Right atrium auricular region (tissue), 2 donors: ENCODE measurements at regions not wholly inside any gene's neighbourhood (a gene's known extent, or its start where the extent isn't known, plus 50 kb on each side); places are given as distances from the start of the nearest gene placed in this dataset.
"Not testable (repeated sequence)": the region's sequence is repeated elsewhere in the genome, so short reads cannot be mapped to it uniquely, and the experiment has no call there.

ENCODE experiments used
- DNase-seq: peaks from one replicate; pipeline ENCODE4 v3.0.0-alpha.2; 2019; ENCODE audit warnings: low spot score
- H3K27ac ChIP-seq, 2 donors: fragments of 200-600 bp; sonication (generic); 1 replicate in 1 of 2; 2 replicates in 1 of 2; pipeline ENCODE4 v1.5.1; 2016 to 2019
- H3K27me3 ChIP-seq, 2 donors: fragments of 200-600 bp; sonication (generic); one replicate each; pipeline versions ENCODE4 v1.5.1 to v1.6.0; 2017 to 2019
- H3K36me3 ChIP-seq: fragments of 200-600 bp; sonication (generic); one replicate; pipeline ENCODE4 v1.5.1; 2016
- H3K4me1 ChIP-seq, 2 donors: fragments of 200-600 bp; sonication (generic); one replicate each; pipeline versions ENCODE4 v1.5.1 to v1.6.0; 2017 to 2019
- H3K4me3 ChIP-seq, 2 donors: fragments of 200-600 bp; sonication (generic); 1 replicate in 1 of 2; 2 replicates in 1 of 2; pipeline ENCODE4 v1.5.1; 2017 to 2019; ENCODE audit warnings: mild to moderate bottlenecking in 1 of 2, moderate library complexity in 1 of 2
- H3K9me3 ChIP-seq, 2 donors: fragments of 200-600 bp; sonication (generic); one replicate each; pipeline ENCODE4 v1.5.1; 2019
- CTCF ChIP-seq, 2 donors: fragments of 200-600 bp; sonication (generic); IDR thresholded peaks; one replicate each; pipeline ENCODE4 v1.5.1; 2019; ENCODE audit warnings: antibody characterized with exemption in 2 of 2

- Histone ChIP-seq H3K36me3 (no peaks in the 10 kb centered on the region), H3K9me3 (no peaks in the 10 kb centered on the region), H3K4me1 (no peaks in the 10 kb centered on the region), H3K27ac (no peak overlapping the region), H3K4me3 (no peak overlapping the region), H3K27me3 (no peaks in the 10 kb centered on the region)
- DNase-seq = no peak
- TF ChIP-seq CTCF (IDR thresholded peaks at IDR 0.05) = no peak
Observed at GRCh38 chr6:63464060-63464459, 108.2 kb upstream of the LOC128125822 start.

- Histone ChIP-seq H3K27me3 (no peaks in the 10 kb centered on the region), H3K9me3 (no peaks in the 10 kb centered on the region), H3K36me3 (no peaks in the 10 kb centered on the region), H3K4me3 (no peak overlapping the region), H3K27ac (no peak overlapping the region), H3K4me1 (no peaks in the 10 kb centered on the region)
- TF ChIP-seq CTCF (IDR thresholded peaks at IDR 0.05) = no peak
- no peak for DNase-seq
Observed at GRCh38 chr6:63465750-63466149, 106.5 kb upstream of the LOC128125822 start.

- H3K36me3 ChIP-seq = no peaks in the 10 kb centered on the region
- H3K27ac ChIP-seq = no peak overlapping the region
Observed at GRCh38 chr6:63466242-63466733, 106.0 kb upstream of the LOC128125822 start.

GRCh38 chr6:63467247-63467954 is 104.9 kb upstream of the LOC128125822 start:
- H3K36me3 ChIP-seq = no peaks in the 10 kb centered on the region
- H3K4me3 ChIP-seq = no peak overlapping the region
- no peaks in the 10 kb centered on the region for H3K27me3 ChIP-seq
- H3K9me3 ChIP-seq = no peaks in the 10 kb centered on the region
- TF ChIP-seq CTCF (IDR thresholded peaks at IDR 0.05) = no peak
- no peak overlapping the region for H3K27ac ChIP-seq
- DNase-seq = no peak
- no peaks in the 10 kb centered on the region for H3K4me1 ChIP-seq

More at GRCh38 chr6:63466242-63466733, 106.0 kb upstream of the LOC128125822 start:
- H3K27me3 ChIP-seq = no peaks in the 10 kb centered on the region
- no peak overlapping the region for H3K4me3 ChIP-seq
- no peaks in the 10 kb centered on the region for H3K9me3 ChIP-seq
- TF ChIP-seq CTCF (IDR thresholded peaks at IDR 0.05) = no peak
- no peak for DNase-seq
- H3K4me1 ChIP-seq = no peaks in the 10 kb centered on the region

- H3K27ac ChIP-seq, H3K36me3 ChIP-seq, H3K4me1 ChIP-seq, H3K4me3 ChIP-seq, H3K9me3 ChIP-seq, H3K27me3 ChIP-seq, DNase-seq: not testable (repeated sequence)
Observed at GRCh38 chr6:63471145-63471544, 101.1 kb upstream of the LOC128125822 start.

GRCh38 chr6:63471654-63472053 is 100.6 kb upstream of the LOC128125822 start:
- DNase-seq = no peak
- no peak overlapping the region for H3K27ac ChIP-seq
- no peaks in the 10 kb centered on the region for H3K27me3 ChIP-seq
- no peak overlapping the region for H3K4me3 ChIP-seq
- H3K4me1 ChIP-seq = peaks cover 0 to 5% of the 10 kb centered on the region in 2 donors
- H3K36me3 ChIP-seq = no peaks in the 10 kb centered on the region
- H3K9me3 ChIP-seq = no peaks in the 10 kb centered on the region
- TF ChIP-seq CTCF (IDR thresholded peaks at IDR 0.05) = no peak
